H54 (cell line): ENCODE measurements at regions not wholly inside any gene's neighbourhood (a gene's known extent, or its start where the extent isn't known, plus 50 kb on each side); places are given as distances from the start of the nearest gene placed in this dataset.
A peak's percentile ranks its signal among the peaks of the same experiment; 100 is the strongest.
"Not testable (repeated sequence)": the region's sequence is repeated elsewhere in the genome, so short reads cannot be mapped to it uniquely, and the experiment has no call there.

Experiments used
- DNase-seq: peaks from one replicate; pipeline ENCODE4 v3.0.0; 2011; ENCODE audit warnings: low spot score, mixed read lengths; ENCODE audit not compliant: insufficient read length
- FAIRE-seq: peaks from 3 replicates; lab custom pipeline; 2011; peaks lifted over from hg19 to GRCh38; lab: Jason Lieb, UNC
- POLR2A ChIP-seq: IDR thresholded peaks from 2 replicates; pipeline ENCODE4 v1.6.1; 2011; ENCODE audit warnings: low read depth, mild to moderate bottlenecking, low read length

- no peak for FAIRE-seq
- TF ChIP-seq POLR2A = no peak
- no peak for DNase-seq
These were observed 807.9 kb upstream of the SPRY2 start for GRCh38 chr13:81148822-81149221.

- DNase-seq, FAIRE-seq: not testable (repeated sequence)
These were observed 805.6 kb upstream of the SPRY2 start for GRCh38 chr13:81146576-81146975.

GRCh38 chr13:81142306-81142999, 801.5 kb upstream of the SPRY2 start:
- FAIRE-seq (no peak), DNase-seq (no peak)
- TF ChIP-seq POLR2A = no peak

GRCh38 chr13:81140675-81141074, 799.7 kb upstream of the SPRY2 start:
- FAIRE-seq (no peak), DNase-seq (no peak)
- TF ChIP-seq POLR2A = no peak

- no peak for DNase-seq
- peak; percentile 11 for FAIRE-seq
These were observed 799.1 kb upstream of the SPRY2 start for GRCh38 chr13:81139987-81140386.

GRCh38 chr13:81138353-81138980, 797.5 kb upstream of the SPRY2 start:
- DNase-seq (no peak), FAIRE-seq (no peak)
- no peak for TF ChIP-seq POLR2A

More at GRCh38 chr13:81139987-81140386, 799.1 kb upstream of the SPRY2 start:
- no peak for TF ChIP-seq POLR2A

- no peak for FAIRE-seq
- TF ChIP-seq POLR2A = no peak
- DNase-seq = no peak
These were observed 792.1 kb upstream of the SPRY2 start for GRCh38 chr13:81133066-81133465.

- no peak for TF ChIP-seq POLR2A
- DNase-seq = no peak
- no peak for FAIRE-seq
These were observed 776.5 kb upstream of the SPRY2 start for GRCh38 chr13:81117416-81117815.

GRCh38 chr13:81116461-81117282, 775.7 kb upstream of the SPRY2 start:
- DNase-seq = no peak
- FAIRE-seq = no peak
- TF ChIP-seq POLR2A = no peak

- no peak for TF ChIP-seq POLR2A
- no peak for FAIRE-seq
- no peak for DNase-seq
These were observed 768.1 kb upstream of the SPRY2 start for GRCh38 chr13:81109026-81109425.

- FAIRE-seq (no peak), DNase-seq (no peak)
- no peak for TF ChIP-seq POLR2A
These were observed 765.4 kb upstream of the SPRY2 start for GRCh38 chr13:81106348-81106747.

GRCh38 chr13:81104035-81104715, 763.2 kb upstream of the SPRY2 start:
- DNase-seq (no peak), FAIRE-seq (no peak)
- no peak for TF ChIP-seq POLR2A

- not testable (repeated sequence) for DNase-seq, FAIRE-seq
These were observed 761.1 kb upstream of the SPRY2 start for GRCh38 chr13:81102066-81102465.
